HEK293 (cell line): ENCODE measurements at regions not wholly inside any gene's neighbourhood (a gene's known extent, or its start where the extent isn't known, plus 50 kb on each side); places are given as distances from the start of the nearest gene placed in this dataset.

Source experiments
- CTCF ChIA-PET: fragments of 350-600 bp; formaldehyde crosslinking; extraction: SDS; loops from one replicate; lab custom pipeline; 2021; ENCODE audit warnings: antibody characterized with exemption; lab: Yijun Ruan, JAX
- POLR2A ChIA-PET: fragments of 300-600 bp; formaldehyde crosslinking; extraction: SDS; loops from one replicate; lab custom pipeline; 2020; ENCODE audit warnings: antibody characterized with exemption, inconsistent platforms; lab: Yijun Ruan, JAX
- H3K27ac ChIP-seq: fragments of 200-500 bp; sonication (Bioruptor generic); 2 replicates; pipeline ENCODE4 v1.5.1; 2014; ENCODE audit warnings: low read depth, low read length, control low read depth, inconsistent platforms; ENCODE audit errors: extremely low read depth
- H3K36me3 ChIP-seq, 2 experiments: fragments of 200-500 bp in 1 of 2; sonication (Bioruptor generic) in 1 of 2; 1 replicate in 1 of 2; 2 replicates in 1 of 2; pipeline ENCODE4 v1.5.1; 2014 to 2017; ENCODE audit warnings: inconsistent platforms in 2 of 2, low read length in 2 of 2; ENCODE audit not compliant: control insufficient read depth in 2 of 2, insufficient read depth in 1 of 2
- H3K4me1 ChIP-seq: fragments of 200-500 bp; sonication (Bioruptor generic); 2 replicates; pipeline ENCODE4 v1.5.1; 2014; ENCODE audit warnings: mild to moderate bottlenecking, low read length, inconsistent platforms; ENCODE audit not compliant: control insufficient read depth, insufficient read depth
- H3K4me3 ChIP-seq: 2 replicates; pipeline ENCODE4 v1.5.1; 2011; ENCODE audit warnings: low read depth, mild to moderate bottlenecking, control low read depth, low read length, moderate library complexity
- H3K9me3 ChIP-seq: fragments of 200-500 bp; sonication (Bioruptor generic); 2 replicates; pipeline ENCODE4 v1.5.1; 2014; ENCODE audit warnings: low read depth, low read length, inconsistent platforms; ENCODE audit not compliant: control insufficient read depth, insufficient read depth
- FEZF1 ChIP-seq: fragments of 450-650 bp; formaldehyde crosslinking; IDR thresholded peaks from 2 replicates; pipeline ENCODE4 v1.5.1; 2016; ENCODE audit warnings: missing biosample characterization, missing genetic modification characterization
- GLI4 ChIP-seq: fragments of 450-650 bp; formaldehyde crosslinking; IDR thresholded peaks from 2 replicates; pipeline ENCODE4 v1.5.1; 2016; ENCODE audit warnings: missing biosample characterization, missing genetic modification characterization
- KLF9 ChIP-seq: fragments of 450-650 bp; formaldehyde crosslinking; IDR thresholded peaks from 2 replicates; pipeline ENCODE4 v1.5.1; 2016; ENCODE audit warnings: missing biosample characterization, missing genetic modification characterization, low read depth
- MEIS1 ChIP-seq: sonication (generic); formaldehyde crosslinking; IDR thresholded peaks from 2 replicates; pipeline ENCODE4 v1.8.1; 2022; ENCODE audit warnings: missing genetic modification reagents, mild to moderate bottlenecking, borderline replicate concordance
- TCF7L2 ChIP-seq: IDR thresholded peaks from 2 replicates; pipeline ENCODE4 v1.6.1; 2011; ENCODE audit warnings: low read depth, mild to moderate bottlenecking, inconsistent platforms, low read length, moderate library complexity, borderline replicate concordance
- ZFP69B ChIP-seq: fragments of 450-650 bp; formaldehyde crosslinking; IDR thresholded peaks from 2 replicates; pipeline ENCODE4 v1.5.1; 2016; ENCODE audit warnings: missing biosample characterization, missing genetic modification characterization
- ZNF169 ChIP-seq: fragments of 450-650 bp; formaldehyde crosslinking; IDR thresholded peaks from 2 replicates; pipeline ENCODE4 v1.5.1; 2016; ENCODE audit warnings: missing biosample characterization, missing genetic modification characterization
- ZNF175 ChIP-seq: fragments of 450-650 bp; formaldehyde crosslinking; IDR thresholded peaks from 2 replicates; pipeline ENCODE4 v1.5.1; 2016; ENCODE audit warnings: missing biosample characterization, missing genetic modification characterization
- ZNF214 ChIP-seq: fragments of 450-650 bp; formaldehyde crosslinking; IDR thresholded peaks from 2 replicates; pipeline ENCODE4 v1.5.1; 2017; ENCODE audit warnings: missing biosample characterization, mild to moderate bottlenecking, missing genetic modification characterization, borderline replicate concordance
- ZNF221 ChIP-seq: fragments of 450-650 bp; formaldehyde crosslinking; IDR thresholded peaks from 2 replicates; pipeline ENCODE4 v1.5.1; 2017; ENCODE audit warnings: missing biosample characterization, missing genetic modification characterization, borderline replicate concordance
- ZNF274 ChIP-seq, 2 experiments: fragments of 200-500 bp in 1 of 2; fragments of 450-650 bp in 1 of 2; sonication (Bioruptor generic) in 1 of 2; formaldehyde crosslinking in 1 of 2; IDR thresholded peaks; 2 replicates each; pipeline versions ENCODE4 v1.5.1 to v1.6.1; 2014 to 2016; ENCODE audit warnings: borderline replicate concordance in 1 of 2, inconsistent platforms in 1 of 2, low read length in 1 of 2, missing biosample characterization in 1 of 2, missing genetic modification characterization in 1 of 2
- ZNF571 ChIP-seq: fragments of 450-650 bp; formaldehyde crosslinking; IDR thresholded peaks from 2 replicates; pipeline ENCODE4 v1.5.0; 2017; ENCODE audit warnings: missing biosample characterization, missing genetic modification characterization
- ZNF585B ChIP-seq: fragments of 450-650 bp; formaldehyde crosslinking; IDR thresholded peaks from 2 replicates; pipeline ENCODE4 v1.5.1; 2016; ENCODE audit warnings: missing biosample characterization, missing genetic modification characterization
- ZNF623 ChIP-seq: fragments of 450-650 bp; formaldehyde crosslinking; IDR thresholded peaks from 2 replicates; pipeline ENCODE4 v1.5.1; 2016; ENCODE audit warnings: missing biosample characterization, missing genetic modification characterization
- ZNF747 ChIP-seq: fragments of 450-650 bp; formaldehyde crosslinking; IDR thresholded peaks from 2 replicates; pipeline ENCODE4 v1.5.1; 2016; ENCODE audit warnings: missing biosample characterization, missing genetic modification characterization
- ZNF792 ChIP-seq: fragments of 450-650 bp; formaldehyde crosslinking; IDR thresholded peaks from 2 replicates; pipeline ENCODE4 v1.5.1; 2016; ENCODE audit warnings: missing biosample characterization, missing genetic modification characterization
- TF ChIP-seq, protein P1 (sequence below): fragments of 450-650 bp; formaldehyde crosslinking; IDR thresholded peaks from 2 replicates; pipeline ENCODE4 v1.5.1; 2016; ENCODE audit warnings: missing biosample characterization, missing genetic modification characterization
- TF ChIP-seq, protein P2 (sequence below): fragments of 450-650 bp; formaldehyde crosslinking; conservative IDR thresholded peaks from 2 replicates; pipeline ENCODE4 v1.5.1; 2016; ENCODE audit warnings: low read depth, missing biosample characterization, missing genetic modification characterization
- TF ChIP-seq, protein P3 (sequence below): fragments of 450-650 bp; formaldehyde crosslinking; conservative IDR thresholded peaks from 2 replicates; pipeline ENCODE4 v1.5.1; 2016; ENCODE audit warnings: low read depth, missing biosample characterization, missing genetic modification characterization
- TF ChIP-seq, protein P4 (sequence below): fragments of 450-650 bp; formaldehyde crosslinking; IDR thresholded peaks from 2 replicates; pipeline ENCODE4 v1.5.0; 2017; ENCODE audit warnings: missing biosample characterization, missing genetic modification characterization, borderline replicate concordance

DNA sequence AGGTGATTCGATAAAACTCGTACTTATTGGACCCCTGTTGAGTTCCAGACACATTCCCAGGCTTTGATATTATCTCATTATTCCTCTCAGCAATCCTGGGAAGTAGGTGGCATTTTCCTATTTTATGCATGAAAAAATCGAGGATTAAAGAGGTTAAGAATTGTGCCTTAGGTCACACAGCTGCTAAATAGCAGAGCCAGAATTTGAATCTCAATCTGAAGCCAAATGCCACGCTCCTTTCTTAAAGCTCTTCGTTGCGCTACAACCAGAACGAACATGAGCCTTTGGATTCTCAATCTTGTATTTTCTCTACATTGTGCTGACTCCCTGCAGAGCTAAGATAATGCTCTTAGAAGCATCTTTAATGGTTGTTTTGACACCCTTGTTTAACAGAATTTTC, 527.8 kb upstream of the TLE4 start (continued):
- TF ChIP-seq, protein P1, sequence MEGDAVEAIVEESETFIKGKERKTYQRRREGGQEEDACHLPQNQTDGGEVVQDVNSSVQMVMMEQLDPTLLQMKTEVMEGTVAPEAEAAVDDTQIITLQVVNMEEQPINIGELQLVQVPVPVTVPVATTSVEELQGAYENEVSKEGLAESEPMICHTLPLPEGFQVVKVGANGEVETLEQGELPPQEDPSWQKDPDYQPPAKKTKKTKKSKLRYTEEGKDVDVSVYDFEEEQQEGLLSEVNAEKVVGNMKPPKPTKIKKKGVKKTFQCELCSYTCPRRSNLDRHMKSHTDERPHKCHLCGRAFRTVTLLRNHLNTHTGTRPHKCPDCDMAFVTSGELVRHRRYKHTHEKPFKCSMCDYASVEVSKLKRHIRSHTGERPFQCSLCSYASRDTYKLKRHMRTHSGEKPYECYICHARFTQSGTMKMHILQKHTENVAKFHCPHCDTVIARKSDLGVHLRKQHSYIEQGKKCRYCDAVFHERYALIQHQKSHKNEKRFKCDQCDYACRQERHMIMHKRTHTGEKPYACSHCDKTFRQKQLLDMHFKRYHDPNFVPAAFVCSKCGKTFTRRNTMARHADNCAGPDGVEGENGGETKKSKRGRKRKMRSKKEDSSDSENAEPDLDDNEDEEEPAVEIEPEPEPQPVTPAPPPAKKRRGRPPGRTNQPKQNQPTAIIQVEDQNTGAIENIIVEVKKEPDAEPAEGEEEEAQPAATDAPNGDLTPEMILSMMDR (tag by site-specific recombination): no peak
- TF ChIP-seq ZNF585B (tag by site-specific recombination) (no peak), ZNF175 (tag by site-specific recombination) (no peak), ZNF623 (no peak), GLI4 (tag by site-specific recombination) (no peak)
- TF ChIP-seq, protein P2, sequence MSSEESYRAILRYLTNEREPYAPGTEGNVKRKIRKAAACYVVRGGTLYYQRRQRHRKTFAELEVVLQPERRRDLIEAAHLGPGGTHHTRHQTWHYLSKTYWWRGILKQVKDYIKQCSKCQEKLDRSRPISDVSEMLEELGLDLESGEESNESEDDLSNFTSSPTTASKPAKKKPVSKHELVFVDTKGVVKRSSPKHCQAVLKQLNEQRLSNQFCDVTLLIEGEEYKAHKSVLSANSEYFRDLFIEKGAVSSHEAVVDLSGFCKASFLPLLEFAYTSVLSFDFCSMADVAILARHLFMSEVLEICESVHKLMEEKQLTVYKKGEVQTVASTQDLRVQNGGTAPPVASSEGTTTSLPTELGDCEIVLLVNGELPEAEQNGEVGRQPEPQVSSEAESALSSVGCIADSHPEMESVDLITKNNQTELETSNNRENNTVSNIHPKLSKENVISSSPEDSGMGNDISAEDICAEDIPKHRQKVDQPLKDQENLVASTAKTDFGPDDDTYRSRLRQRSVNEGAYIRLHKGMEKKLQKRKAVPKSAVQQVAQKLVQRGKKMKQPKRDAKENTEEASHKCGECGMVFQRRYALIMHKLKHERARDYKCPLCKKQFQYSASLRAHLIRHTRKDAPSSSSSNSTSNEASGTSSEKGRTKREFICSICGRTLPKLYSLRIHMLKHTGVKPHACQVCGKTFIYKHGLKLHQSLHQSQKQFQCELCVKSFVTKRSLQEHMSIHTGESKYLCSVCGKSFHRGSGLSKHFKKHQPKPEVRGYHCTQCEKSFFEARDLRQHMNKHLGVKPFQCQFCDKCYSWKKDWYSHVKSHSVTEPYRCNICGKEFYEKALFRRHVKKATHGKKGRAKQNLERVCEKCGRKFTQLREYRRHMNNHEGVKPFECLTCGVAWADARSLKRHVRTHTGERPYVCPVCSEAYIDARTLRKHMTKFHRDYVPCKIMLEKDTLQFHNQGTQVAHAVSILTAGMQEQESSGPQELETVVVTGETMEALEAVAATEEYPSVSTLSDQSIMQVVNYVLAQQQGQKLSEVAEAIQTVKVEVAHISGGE: no peak
- TF ChIP-seq, protein P3, sequence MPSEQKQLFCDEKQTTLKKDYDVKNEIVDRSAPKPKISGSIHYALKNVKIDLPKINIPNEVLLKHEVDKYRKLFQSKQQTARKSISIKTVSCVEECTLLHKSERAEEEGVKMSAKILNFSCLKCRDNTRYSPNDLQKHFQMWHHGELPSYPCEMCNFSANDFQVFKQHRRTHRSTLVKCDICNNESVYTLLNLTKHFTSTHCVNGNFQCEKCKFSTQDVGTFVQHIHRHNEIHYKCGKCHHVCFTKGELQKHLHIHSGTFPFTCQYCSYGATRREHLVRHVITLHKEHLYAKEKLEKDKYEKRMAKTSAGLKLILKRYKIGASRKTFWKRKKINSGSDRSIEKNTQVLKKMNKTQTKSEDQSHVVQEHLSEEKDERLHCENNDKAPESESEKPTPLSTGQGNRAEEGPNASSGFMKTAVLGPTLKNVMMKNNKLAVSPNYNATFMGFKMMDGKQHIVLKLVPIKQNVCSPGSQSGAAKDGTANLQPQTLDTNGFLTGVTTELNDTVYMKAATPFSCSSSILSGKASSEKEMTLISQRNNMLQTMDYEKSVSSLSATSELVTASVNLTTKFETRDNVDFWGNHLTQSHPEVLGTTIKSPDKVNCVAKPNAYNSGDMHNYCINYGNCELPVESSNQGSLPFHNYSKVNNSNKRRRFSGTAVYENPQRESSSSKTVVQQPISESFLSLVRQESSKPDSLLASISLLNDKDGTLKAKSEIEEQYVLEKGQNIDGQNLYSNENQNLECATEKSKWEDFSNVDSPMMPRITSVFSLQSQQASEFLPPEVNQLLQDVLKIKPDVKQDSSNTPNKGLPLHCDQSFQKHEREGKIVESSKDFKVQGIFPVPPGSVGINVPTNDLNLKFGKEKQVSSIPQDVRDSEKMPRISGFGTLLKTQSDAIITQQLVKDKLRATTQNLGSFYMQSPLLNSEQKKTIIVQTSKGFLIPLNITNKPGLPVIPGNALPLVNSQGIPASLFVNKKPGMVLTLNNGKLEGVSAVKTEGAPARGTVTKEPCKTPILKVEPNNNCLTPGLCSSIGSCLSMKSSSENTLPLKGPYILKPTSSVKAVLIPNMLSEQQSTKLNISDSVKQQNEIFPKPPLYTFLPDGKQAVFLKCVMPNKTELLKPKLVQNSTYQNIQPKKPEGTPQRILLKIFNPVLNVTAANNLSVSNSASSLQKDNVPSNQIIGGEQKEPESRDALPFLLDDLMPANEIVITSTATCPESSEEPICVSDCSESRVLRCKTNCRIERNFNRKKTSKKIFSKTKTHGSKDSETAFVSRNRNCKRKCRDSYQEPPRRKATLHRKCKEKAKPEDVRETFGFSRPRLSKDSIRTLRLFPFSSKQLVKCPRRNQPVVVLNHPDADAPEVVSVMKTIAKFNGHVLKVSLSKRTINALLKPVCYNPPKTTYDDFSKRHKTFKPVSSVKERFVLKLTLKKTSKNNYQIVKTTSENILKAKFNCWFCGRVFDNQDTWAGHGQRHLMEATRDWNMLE (tag by site-specific recombination): no peak

DNA sequence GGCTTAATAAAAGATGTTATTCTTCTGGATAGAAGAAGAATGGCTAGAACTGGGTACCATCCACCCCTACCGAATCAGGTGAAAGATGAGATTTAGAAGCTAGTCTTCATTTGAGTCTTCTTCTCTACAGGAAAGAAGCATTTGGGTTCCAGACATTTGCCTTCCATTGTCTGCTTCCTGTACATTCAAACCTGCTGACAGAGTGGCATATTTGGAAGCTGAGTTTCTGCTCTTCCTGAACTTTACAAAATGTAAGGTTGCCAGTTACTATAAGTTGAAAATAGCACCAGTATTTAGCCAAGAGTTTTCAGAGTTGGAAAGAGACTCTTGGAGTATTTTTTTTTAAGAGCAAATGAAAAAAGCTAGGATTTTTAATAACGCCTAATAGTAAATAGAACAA, 525.4 kb upstream of the TLE4 start:
- Histone ChIP-seq H3K27ac (no peak overlapping the region), H3K4me3 (no peak overlapping the region), H3K36me3 (no peaks in the 10 kb centered on the region), H3K9me3 (no peaks in the 10 kb centered on the region), H3K4me1 (no peaks in the 10 kb centered on the region)
- POLR2A ChIA-PET: no interaction called here
- CTCF ChIA-PET: no interaction called here
- TF ChIP-seq ZNF214 (tag by site-specific recombination): no peak
- no peak for TF ChIP-seq ZNF169 (tag by site-specific recombination)
- TF ChIP-seq MEIS1 (CRISPR knock-in tag): no peak
- TF ChIP-seq FEZF1 (tag by site-specific recombination): no peak
- TF ChIP-seq ZNF221 (tag by site-specific recombination): no peak
- no peak for TF ChIP-seq ZNF792
- no peak for TF ChIP-seq ZFP69B
- TF ChIP-seq KLF9 (tag by site-specific recombination): no peak
- TF ChIP-seq ZNF571 (tag by site-specific recombination): no peak
- TF ChIP-seq, protein P4, sequence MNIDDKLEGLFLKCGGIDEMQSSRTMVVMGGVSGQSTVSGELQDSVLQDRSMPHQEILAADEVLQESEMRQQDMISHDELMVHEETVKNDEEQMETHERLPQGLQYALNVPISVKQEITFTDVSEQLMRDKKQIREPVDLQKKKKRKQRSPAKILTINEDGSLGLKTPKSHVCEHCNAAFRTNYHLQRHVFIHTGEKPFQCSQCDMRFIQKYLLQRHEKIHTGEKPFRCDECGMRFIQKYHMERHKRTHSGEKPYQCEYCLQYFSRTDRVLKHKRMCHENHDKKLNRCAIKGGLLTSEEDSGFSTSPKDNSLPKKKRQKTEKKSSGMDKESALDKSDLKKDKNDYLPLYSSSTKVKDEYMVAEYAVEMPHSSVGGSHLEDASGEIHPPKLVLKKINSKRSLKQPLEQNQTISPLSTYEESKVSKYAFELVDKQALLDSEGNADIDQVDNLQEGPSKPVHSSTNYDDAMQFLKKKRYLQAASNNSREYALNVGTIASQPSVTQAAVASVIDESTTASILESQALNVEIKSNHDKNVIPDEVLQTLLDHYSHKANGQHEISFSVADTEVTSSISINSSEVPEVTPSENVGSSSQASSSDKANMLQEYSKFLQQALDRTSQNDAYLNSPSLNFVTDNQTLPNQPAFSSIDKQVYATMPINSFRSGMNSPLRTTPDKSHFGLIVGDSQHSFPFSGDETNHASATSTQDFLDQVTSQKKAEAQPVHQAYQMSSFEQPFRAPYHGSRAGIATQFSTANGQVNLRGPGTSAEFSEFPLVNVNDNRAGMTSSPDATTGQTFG (tag by site-specific recombination): no peak
- TF ChIP-seq ZNF747: no peak
- TF ChIP-seq ZNF274 (IDR thresholded peaks at IDR 0.05; ENCODE audit: low read length): no peak
- TF ChIP-seq ZNF274 (tag by site-specific recombination; IDR thresholded peaks at IDR 0.05; ENCODE audit: borderline replicate concordance): no peak
- TF ChIP-seq TCF7L2: no peak
